ENCODE measurements at regions not wholly inside any gene's neighbourhood (a gene's known extent, or its start where the extent isn't known, plus 50 kb on each side); places are given as distances from the start of the nearest gene placed in this dataset.

DNA sequence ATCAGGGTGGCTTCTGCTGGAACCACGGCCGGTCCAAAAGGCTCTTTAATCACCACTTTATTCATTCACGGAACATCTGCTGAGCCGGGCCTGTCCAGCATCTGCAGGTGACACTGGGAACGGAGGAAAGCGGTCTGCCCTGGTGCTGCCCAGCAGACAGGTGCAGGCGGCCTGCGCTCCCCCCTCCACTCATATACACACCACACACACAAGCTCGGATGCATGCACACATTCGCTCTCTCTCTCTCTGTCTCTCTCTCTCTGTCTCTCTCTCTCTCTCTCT, 736.9 kb downstream of the BRD1 start:
- Histone ChIP-seq H2AFZ (ENCODE audit: low read length) (no peak overlapping the region), H3K4me3 (replicated peaks in 1 of 3; ENCODE audit: insufficient read depth in 1 of 3, low read depth in 2 of 3, low read length in 3 of 3) (no peak overlapping the region), H4K20me1 (ENCODE audit: insufficient read depth, low read length) (no peaks in the 10 kb centered on the region), H3K27me3 (ENCODE audit: control insufficient read depth in 1 of 2, insufficient read depth in 2 of 2, low read length in 2 of 2) (peaks cover 10 to 72% of the 10 kb centered on the region in 2 experiments; a peak in 4 of 5 replicates), H3K36me3 (replicated peaks in 1 of 2; ENCODE audit: control insufficient read depth in 1 of 2, insufficient read depth in 2 of 2, low read length in 2 of 2) (no peaks in the 10 kb centered on the region), H3K4me2 (ENCODE audit: low read depth, low read length) (no peak overlapping the region), H3K79me2 (ENCODE audit: insufficient read depth, low read length) (no peaks in the 10 kb centered on the region), H3K27ac (ENCODE audit: extremely low read length, insufficient read depth, low read length) (no peak overlapping the region), H3K4me1 (ENCODE audit: insufficient read depth, low read length) (no peaks in the 10 kb centered on the region), H3K9ac (ENCODE audit: insufficient read depth, low read depth, low read length) (no peak overlapping the region), H3K9me3 (ENCODE audit: low read length) (no peaks in the 10 kb centered on the region)
- intact Hi-C loops (cut with micrococcal nuclease; ENCODE audit: unreplicated experiment) = no loop called here
- DNase-seq (ENCODE audit: low spot score) = no peak
- ATAC-seq = no peak
- ChIA-PET POLR2A (no interaction called here), CTCF (ENCODE audit: low intra/inter-chr PET ratio, low total read pairs) (no interaction called here)
- no peak for FAIRE-seq
- in situ Hi-C loops (cut with HindIII; ENCODE audit: extremely low pct_ligation_motif_present, low pct_unique_long_range_greater_than_20kb) = no loop called here
- BruUV-seq (replicated peaks) = no TSS peak
- WGBS (ENCODE audit: low lambda C conversion rate) = 10% methylated on average over 6 of the region's 10 CpGs
- TF ChIP-seq, protein P1, sequence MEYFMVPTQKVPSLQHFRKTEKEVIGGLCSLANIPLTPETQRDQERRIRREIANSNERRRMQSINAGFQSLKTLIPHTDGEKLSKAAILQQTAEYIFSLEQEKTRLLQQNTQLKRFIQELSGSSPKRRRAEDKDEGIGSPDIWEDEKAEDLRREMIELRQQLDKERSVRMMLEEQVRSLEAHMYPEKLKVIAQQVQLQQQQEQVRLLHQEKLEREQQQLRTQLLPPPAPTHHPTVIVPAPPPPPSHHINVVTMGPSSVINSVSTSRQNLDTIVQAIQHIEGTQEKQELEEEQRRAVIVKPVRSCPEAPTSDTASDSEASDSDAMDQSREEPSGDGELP (IDR thresholded peaks at IDR 0.05; ENCODE audit: borderline replicate concordance, low read depth) = no peak
- TF ChIP-seq ZNF367 (CRISPR knock-in tag; IDR thresholded peaks at IDR 0.05; ENCODE audit: borderline replicate concordance) = no peak
- TF ChIP-seq, protein P2, sequence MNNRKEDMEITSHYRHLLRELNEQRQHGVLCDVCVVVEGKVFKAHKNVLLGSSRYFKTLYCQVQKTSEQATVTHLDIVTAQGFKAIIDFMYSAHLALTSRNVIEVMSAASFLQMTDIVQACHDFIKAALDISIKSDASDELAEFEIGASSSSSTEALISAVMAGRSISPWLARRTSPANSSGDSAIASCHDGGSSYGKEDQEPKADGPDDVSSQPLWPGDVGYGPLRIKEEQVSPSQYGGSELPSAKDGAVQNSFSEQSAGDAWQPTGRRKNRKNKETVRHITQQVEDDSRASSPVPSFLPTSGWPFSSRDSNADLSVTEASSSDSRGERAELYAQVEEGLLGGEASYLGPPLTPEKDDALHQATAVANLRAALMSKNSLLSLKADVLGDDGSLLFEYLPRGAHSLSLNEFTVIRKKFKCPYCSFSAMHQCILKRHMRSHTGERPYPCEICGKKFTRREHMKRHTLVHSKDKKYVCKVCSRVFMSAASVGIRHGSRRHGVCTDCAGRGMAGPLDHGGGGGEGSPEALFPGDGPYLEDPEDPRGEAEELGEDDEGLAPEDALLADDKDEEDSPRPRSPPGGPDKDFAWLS (CRISPR knock-in tag; IDR thresholded peaks at IDR 0.05; ENCODE audit: borderline replicate concordance) = no peak
- no peak for TF ChIP-seq FOXA1 (IDR thresholded peaks at IDR 0.05)
- TF ChIP-seq FOXA1 (CRISPR knock-in tag; IDR thresholded peaks at IDR 0.05) = no peak
- TF ChIP-seq, protein P3, sequence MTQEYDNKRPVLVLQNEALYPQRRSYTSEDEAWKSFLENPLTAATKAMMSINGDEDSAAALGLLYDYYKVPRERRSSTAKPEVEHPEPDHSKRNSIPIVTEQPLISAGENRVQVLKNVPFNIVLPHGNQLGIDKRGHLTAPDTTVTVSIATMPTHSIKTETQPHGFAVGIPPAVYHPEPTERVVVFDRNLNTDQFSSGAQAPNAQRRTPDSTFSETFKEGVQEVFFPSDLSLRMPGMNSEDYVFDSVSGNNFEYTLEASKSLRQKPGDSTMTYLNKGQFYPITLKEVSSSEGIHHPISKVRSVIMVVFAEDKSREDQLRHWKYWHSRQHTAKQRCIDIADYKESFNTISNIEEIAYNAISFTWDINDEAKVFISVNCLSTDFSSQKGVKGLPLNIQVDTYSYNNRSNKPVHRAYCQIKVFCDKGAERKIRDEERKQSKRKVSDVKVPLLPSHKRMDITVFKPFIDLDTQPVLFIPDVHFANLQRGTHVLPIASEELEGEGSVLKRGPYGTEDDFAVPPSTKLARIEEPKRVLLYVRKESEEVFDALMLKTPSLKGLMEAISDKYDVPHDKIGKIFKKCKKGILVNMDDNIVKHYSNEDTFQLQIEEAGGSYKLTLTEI (CRISPR knock-in tag; conservative IDR thresholded peaks at IDR 0.05) = no peak
- TF ChIP-seq U2AF1 (optimal IDR thresholded peaks at IDR 0.05; ENCODE audit: low read depth, low read length) = no peak
- TF ChIP-seq, protein P4, sequence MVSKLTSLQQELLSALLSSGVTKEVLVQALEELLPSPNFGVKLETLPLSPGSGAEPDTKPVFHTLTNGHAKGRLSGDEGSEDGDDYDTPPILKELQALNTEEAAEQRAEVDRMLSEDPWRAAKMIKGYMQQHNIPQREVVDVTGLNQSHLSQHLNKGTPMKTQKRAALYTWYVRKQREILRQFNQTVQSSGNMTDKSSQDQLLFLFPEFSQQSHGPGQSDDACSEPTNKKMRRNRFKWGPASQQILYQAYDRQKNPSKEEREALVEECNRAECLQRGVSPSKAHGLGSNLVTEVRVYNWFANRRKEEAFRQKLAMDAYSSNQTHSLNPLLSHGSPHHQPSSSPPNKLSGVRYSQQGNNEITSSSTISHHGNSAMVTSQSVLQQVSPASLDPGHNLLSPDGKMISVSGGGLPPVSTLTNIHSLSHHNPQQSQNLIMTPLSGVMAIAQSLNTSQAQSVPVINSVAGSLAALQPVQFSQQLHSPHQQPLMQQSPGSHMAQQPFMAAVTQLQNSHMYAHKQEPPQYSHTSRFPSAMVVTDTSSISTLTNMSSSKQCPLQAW (CRISPR knock-in tag; IDR thresholded peaks at IDR 0.05) = no peak
- TF ChIP-seq, protein P5, sequence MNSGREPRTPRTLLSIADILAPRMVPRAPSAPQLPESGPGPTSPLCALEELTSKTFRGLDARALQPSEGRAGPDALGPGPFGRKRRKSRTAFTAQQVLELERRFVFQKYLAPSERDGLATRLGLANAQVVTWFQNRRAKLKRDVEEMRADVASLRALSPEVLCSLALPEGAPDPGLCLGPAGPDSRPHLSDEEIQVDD (CRISPR knock-in tag; IDR thresholded peaks at IDR 0.05; ENCODE audit: borderline replicate concordance) = no peak
- TF ChIP-seq, protein P6, sequence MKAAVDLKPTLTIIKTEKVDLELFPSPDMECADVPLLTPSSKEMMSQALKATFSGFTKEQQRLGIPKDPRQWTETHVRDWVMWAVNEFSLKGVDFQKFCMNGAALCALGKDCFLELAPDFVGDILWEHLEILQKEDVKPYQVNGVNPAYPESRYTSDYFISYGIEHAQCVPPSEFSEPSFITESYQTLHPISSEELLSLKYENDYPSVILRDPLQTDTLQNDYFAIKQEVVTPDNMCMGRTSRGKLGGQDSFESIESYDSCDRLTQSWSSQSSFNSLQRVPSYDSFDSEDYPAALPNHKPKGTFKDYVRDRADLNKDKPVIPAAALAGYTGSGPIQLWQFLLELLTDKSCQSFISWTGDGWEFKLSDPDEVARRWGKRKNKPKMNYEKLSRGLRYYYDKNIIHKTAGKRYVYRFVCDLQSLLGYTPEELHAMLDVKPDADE (CRISPR knock-in tag; IDR thresholded peaks at IDR 0.05) = no peak
- TF ChIP-seq, protein P7, sequence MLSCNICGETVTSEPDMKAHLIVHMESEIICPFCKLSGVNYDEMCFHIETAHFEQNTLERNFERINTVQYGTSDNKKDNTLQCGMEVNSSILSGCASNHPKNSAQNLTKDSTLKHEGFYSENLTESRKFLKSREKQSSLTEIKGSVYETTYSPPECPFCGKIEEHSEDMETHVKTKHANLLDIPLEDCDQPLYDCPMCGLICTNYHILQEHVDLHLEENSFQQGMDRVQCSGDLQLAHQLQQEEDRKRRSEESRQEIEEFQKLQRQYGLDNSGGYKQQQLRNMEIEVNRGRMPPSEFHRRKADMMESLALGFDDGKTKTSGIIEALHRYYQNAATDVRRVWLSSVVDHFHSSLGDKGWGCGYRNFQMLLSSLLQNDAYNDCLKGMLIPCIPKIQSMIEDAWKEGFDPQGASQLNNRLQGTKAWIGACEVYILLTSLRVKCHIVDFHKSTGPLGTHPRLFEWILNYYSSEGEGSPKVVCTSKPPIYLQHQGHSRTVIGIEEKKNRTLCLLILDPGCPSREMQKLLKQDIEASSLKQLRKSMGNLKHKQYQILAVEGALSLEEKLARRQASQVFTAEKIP (CRISPR knock-in tag; IDR thresholded peaks at IDR 0.05; ENCODE audit: borderline replicate concordance) = no peak
- TF ChIP-seq KAT2B (IDR thresholded peaks at IDR 0.05; ENCODE audit: borderline replicate concordance, low read depth, low read length) = no peak
- no peak for TF ChIP-seq ZNF720 (CRISPR knock-in tag; IDR thresholded peaks at IDR 0.05)
- TF ChIP-seq, protein P8, sequence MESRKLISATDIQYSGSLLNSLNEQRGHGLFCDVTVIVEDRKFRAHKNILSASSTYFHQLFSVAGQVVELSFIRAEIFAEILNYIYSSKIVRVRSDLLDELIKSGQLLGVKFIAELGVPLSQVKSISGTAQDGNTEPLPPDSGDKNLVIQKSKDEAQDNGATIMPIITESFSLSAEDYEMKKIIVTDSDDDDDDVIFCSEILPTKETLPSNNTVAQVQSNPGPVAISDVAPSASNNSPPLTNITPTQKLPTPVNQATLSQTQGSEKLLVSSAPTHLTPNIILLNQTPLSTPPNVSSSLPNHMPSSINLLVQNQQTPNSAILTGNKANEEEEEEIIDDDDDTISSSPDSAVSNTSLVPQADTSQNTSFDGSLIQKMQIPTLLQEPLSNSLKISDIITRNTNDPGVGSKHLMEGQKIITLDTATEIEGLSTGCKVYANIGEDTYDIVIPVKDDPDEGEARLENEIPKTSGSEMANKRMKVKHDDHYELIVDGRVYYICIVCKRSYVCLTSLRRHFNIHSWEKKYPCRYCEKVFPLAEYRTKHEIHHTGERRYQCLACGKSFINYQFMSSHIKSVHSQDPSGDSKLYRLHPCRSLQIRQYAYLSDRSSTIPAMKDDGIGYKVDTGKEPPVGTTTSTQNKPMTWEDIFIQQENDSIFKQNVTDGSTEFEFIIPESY (CRISPR knock-in tag; IDR thresholded peaks at IDR 0.05) = no peak

Data from HepG2 (cell line).